GM12878 (cell line): ENCODE measurements at regions not wholly inside any gene's neighbourhood (a gene's known extent, or its start where the extent isn't known, plus 50 kb on each side); places are given as distances from the start of the nearest gene placed in this dataset.

Source experiments
- ATAC-seq: fragments of 200-7000 bp; cut with Tn5 transposase; 3 replicates; pipeline ENCODE4 v1.9.1; 2020; ENCODE audit warnings: mild to moderate bottlenecking, moderate library complexity
- BruUV-seq: library from RNA; stranded (reverse); fragments of 400-500 nt; replicated peaks from 2 replicates; lab custom pipeline; 2021; lab: Mats Ljungman, UMichigan
- CTCF ChIA-PET: fragments of 300-600 bp; sonication (Branson Sonifier 250); formaldehyde crosslinking; extraction: SDS; loops from one replicate; lab custom pipeline; 2021; ENCODE audit warnings: inconsistent platforms; lab: Yijun Ruan, JAX
- POLR2A ChIA-PET: fragments of 350-600 bp; formaldehyde crosslinking; extraction: SDS; loops from one replicate; lab custom pipeline; 2021; ENCODE audit warnings: inconsistent platforms; lab: Charles Lee
- RAD21 ChIA-PET: fragments of 300-600 bp; sonication (Branson Sonifier 250); formaldehyde crosslinking; loops from one replicate; lab custom pipeline; 2023; ENCODE audit warnings: antibody characterized with exemption; ENCODE audit not compliant: unreplicated experiment; lab: Charles Lee
- SMC1A ChIA-PET: fragments of 300-600 bp; sonication (Branson Sonifier 250); formaldehyde crosslinking; loops from one replicate; lab custom pipeline; 2023; ENCODE audit not compliant: unreplicated experiment, uncharacterized antibody; lab: Charles Lee
- DNase-seq: peaks from one replicate; pipeline ENCODE4 v3.0.0-alpha.2; 2011; ENCODE audit warnings: low read depth, low spot score
- FAIRE-seq: peaks from 3 replicates; lab custom pipeline; 2011; peaks lifted over from hg19 to GRCh38; lab: Jason Lieb, UNC
- H2AFZ ChIP-seq: 2 replicates; pipeline ENCODE4 v1.6.0; 2011; ENCODE audit warnings: low read depth, low read length, control low read depth; ENCODE audit not compliant: control insufficient read depth
- H3K27ac ChIP-seq: 2 replicates; pipeline ENCODE4 v1.5.1; 2011; ENCODE audit warnings: control low read depth; ENCODE audit not compliant: control insufficient read depth, insufficient read depth
- H3K27me3 ChIP-seq, 2 experiments: replicated peaks in 1 of 2; 2 replicates each; pipeline versions ENCODE4 v1.6.0 to v1.6.1; 2011; ENCODE audit warnings: low read length in 1 of 2; ENCODE audit not compliant: control insufficient read depth in 2 of 2, insufficient read depth in 2 of 2
- H3K36me3 ChIP-seq, 2 experiments: 2 replicates each; pipeline ENCODE4 v1.5.1; 2011; ENCODE audit warnings: low read length in 1 of 2; ENCODE audit not compliant: control insufficient read depth in 2 of 2, insufficient read depth in 2 of 2
- H3K4me1 ChIP-seq: 2 replicates; pipeline ENCODE4 v1.6.1; 2011; ENCODE audit warnings: mild to moderate bottlenecking, low read length, moderate library complexity, mixed read lengths; ENCODE audit not compliant: control insufficient read depth, insufficient read depth
- H3K4me2 ChIP-seq: 2 replicates; pipeline ENCODE4 v1.6.0; 2011; ENCODE audit warnings: control low read depth; ENCODE audit not compliant: control insufficient read depth, insufficient read depth
- H3K4me3 ChIP-seq: fragments of 200-600 bp; sonication (generic); 2 replicates; pipeline ENCODE4 v1.5.1; 2016
- H3K79me2 ChIP-seq: 2 replicates; pipeline ENCODE4 v1.6.0; 2011; ENCODE audit warnings: low read length; ENCODE audit not compliant: control insufficient read depth, insufficient read depth
- H3K9ac ChIP-seq: 2 replicates; pipeline ENCODE4 v1.8.0; 2011; ENCODE audit warnings: low read length, control low read depth, mixed read lengths; ENCODE audit not compliant: control insufficient read depth, insufficient read depth
- H3K9me3 ChIP-seq: replicated peaks from 3 replicates; pipeline ENCODE4 v1.5.1; 2011; ENCODE audit warnings: mild to moderate bottlenecking, low read length; ENCODE audit not compliant: control insufficient read depth, insufficient read depth
- H4K20me1 ChIP-seq: 2 replicates; pipeline ENCODE4 v1.6.0; 2011; ENCODE audit not compliant: control insufficient read depth, insufficient read depth
- ATF3 ChIP-seq: IDR thresholded peaks from 2 replicates; pipeline ENCODE4 v1.6.1; 2011; ENCODE audit warnings: low read depth, mild to moderate bottlenecking, low read length, moderate library complexity, borderline replicate concordance; ENCODE audit errors: extremely low read depth
- BACH1 ChIP-seq: fragments of 450-650 bp; IDR thresholded peaks from 2 replicates; pipeline ENCODE4 v1.6.1; 2017; ENCODE audit warnings: mild to moderate bottlenecking, borderline replicate concordance
- BCLAF1 ChIP-seq: fragments of 450-650 bp; IDR thresholded peaks from 2 replicates; pipeline ENCODE4 v1.6.1; 2017; ENCODE audit warnings: antibody characterized with exemption, mild to moderate bottlenecking, moderate library complexity
- GATAD2B ChIP-seq: fragments of 450-650 bp; conservative IDR thresholded peaks from 2 replicates; pipeline ENCODE4 v1.6.1; 2017; ENCODE audit warnings: low read depth, mild to moderate bottlenecking, moderate library complexity
- KAT2A ChIP-seq: conservative IDR thresholded peaks from 2 replicates; pipeline ENCODE4 v1.6.1; 2011; ENCODE audit warnings: low read depth, low read length; ENCODE audit not compliant: control insufficient read depth
- MYC ChIP-seq: IDR thresholded peaks from 2 replicates; pipeline ENCODE4 v1.6.1; 2011; ENCODE audit warnings: mild to moderate bottlenecking, low read length, moderate library complexity, inconsistent platforms; ENCODE audit not compliant: insufficient read depth, insufficient replicate concordance, insufficient read length, severe bottlenecking
- SKIL ChIP-seq: fragments of 450-650 bp; IDR thresholded peaks from 2 replicates; pipeline ENCODE4 v1.6.1; 2017; ENCODE audit warnings: mild to moderate bottlenecking, low read depth, inconsistent platforms; ENCODE audit not compliant: poor library complexity, severe bottlenecking
- WGBS: methylation state at CpG from one replicate; pipeline ENCODE4 v1.1.6; 2016; ENCODE audit warnings: low lambda C conversion rate; ENCODE audit not compliant: insufficient replicate concordance, insufficient coverage; ENCODE audit errors: missing lambda C conversion rate; 5-methylcytosine and 5-hydroxymethylcytosine counted together
- in situ Hi-C: fragments of 300-500 bp; cut with MboI; formaldehyde crosslinking; loops from 9 replicates; pipeline ENCODE4 v1.14.3; 2018; ENCODE audit warnings: mixed read lengths
- intact Hi-C: fragments of 100-400 bp; cut with micrococcal nuclease; formaldehyde crosslinking; loops from one replicate; pipeline ENCODE4 v1.14.2; 2022; ENCODE audit not compliant: unreplicated experiment

- FAIRE-seq (no peak), DNase-seq (no peak), ATAC-seq (no peak)
- 65% methylated on average over 28 of the region's 28 CpGs for WGBS
- ChIA-PET POLR2A (no interaction called here), SMC1A (no interaction called here), CTCF (interaction anchor here (0.6 kb wide), 1 partner anchor 63 kb away, joined by 3 read pairs; no protein-coding TSS in a partner anchor), RAD21 (no interaction called here)
- in situ Hi-C loops (no loop called here), intact Hi-C loops (no loop called here)
- Histone ChIP-seq H4K20me1 (no peaks in the 10 kb centered on the region), H3K9ac (no peak overlapping the region), H3K79me2 (no peaks in the 10 kb centered on the region), H3K27ac (no peak overlapping the region), H3K4me2 (no peak overlapping the region), H3K4me1 (no peaks in the 10 kb centered on the region), H2AFZ (no peak overlapping the region), H3K4me3 (no peak overlapping the region), H3K9me3 (no peaks in the 10 kb centered on the region), H3K27me3 (no peaks in the 10 kb centered on the region), H3K36me3 (no peaks in the 10 kb centered on the region)
- BruUV-seq: no TSS peak
- TF ChIP-seq BACH1 (no peak), SKIL (no peak), ATF3 (no peak), KAT2A (no peak), MYC (no peak), BCLAF1 (no peak), GATAD2B (no peak)
Observed at GRCh38 chr2:10242998-10243925, 59.4 kb upstream of the HPCAL1 start.
